Neural crest cell (in vitro differentiated cells): ENCODE measurements at regions not wholly inside any gene's neighbourhood (a gene's known extent, or its start where the extent isn't known, plus 50 kb on each side); places are given as distances from the start of the nearest gene placed in this dataset.

ENCODE experiments used
- DNase-seq: peaks from one replicate; pipeline ENCODE4 v3.0.0; 2021; ENCODE audit warnings: low read depth, mixed read lengths, low spot score
- H3K27ac Mint-ChIP-seq: one replicate; pipeline ENCODE4 v1.8.0; 2021; ENCODE audit warnings: mild to moderate bottlenecking, mixed read lengths; ENCODE audit not compliant: unreplicated experiment
- H3K27me3 Mint-ChIP-seq: 2 replicates; pipeline ENCODE4 v1.8.0; 2021; ENCODE audit warnings: low read depth, mild to moderate bottlenecking, mixed read lengths
- H3K36me3 Mint-ChIP-seq: 2 replicates; pipeline ENCODE4 v1.8.0; 2021; ENCODE audit warnings: low read depth, mild to moderate bottlenecking, mixed read lengths
- H3K4me1 Mint-ChIP-seq: 2 replicates; pipeline ENCODE4 v1.8.0; 2021; ENCODE audit warnings: mixed read lengths
- H3K4me3 Mint-ChIP-seq: one replicate; pipeline ENCODE4 v1.8.0; 2021; ENCODE audit warnings: mild to moderate bottlenecking, mixed read lengths
- H3K9me3 Mint-ChIP-seq: 2 replicates; pipeline ENCODE4 v1.8.0; 2021; ENCODE audit warnings: mixed read lengths
- TF ChIP-seq, protein P1 (sequence below): fragments of 200-600 bp; sonication (generic); conservative IDR thresholded peaks from 2 replicates; pipeline ENCODE4 v1.5.0; 2021; ENCODE audit warnings: antibody characterized with exemption, mild to moderate bottlenecking

- Mint-ChIP-seq H3K4me3 (no peak overlapping the region), H3K36me3 (no peaks in the 10 kb centered on the region), H3K27me3 (no peaks in the 10 kb centered on the region), H3K4me1 (peaks cover 8% of the 10 kb centered on the region), H3K27ac (no peak overlapping the region), H3K9me3 (peaks cover 6% of the 10 kb centered on the region)
- TF ChIP-seq, protein P1, sequence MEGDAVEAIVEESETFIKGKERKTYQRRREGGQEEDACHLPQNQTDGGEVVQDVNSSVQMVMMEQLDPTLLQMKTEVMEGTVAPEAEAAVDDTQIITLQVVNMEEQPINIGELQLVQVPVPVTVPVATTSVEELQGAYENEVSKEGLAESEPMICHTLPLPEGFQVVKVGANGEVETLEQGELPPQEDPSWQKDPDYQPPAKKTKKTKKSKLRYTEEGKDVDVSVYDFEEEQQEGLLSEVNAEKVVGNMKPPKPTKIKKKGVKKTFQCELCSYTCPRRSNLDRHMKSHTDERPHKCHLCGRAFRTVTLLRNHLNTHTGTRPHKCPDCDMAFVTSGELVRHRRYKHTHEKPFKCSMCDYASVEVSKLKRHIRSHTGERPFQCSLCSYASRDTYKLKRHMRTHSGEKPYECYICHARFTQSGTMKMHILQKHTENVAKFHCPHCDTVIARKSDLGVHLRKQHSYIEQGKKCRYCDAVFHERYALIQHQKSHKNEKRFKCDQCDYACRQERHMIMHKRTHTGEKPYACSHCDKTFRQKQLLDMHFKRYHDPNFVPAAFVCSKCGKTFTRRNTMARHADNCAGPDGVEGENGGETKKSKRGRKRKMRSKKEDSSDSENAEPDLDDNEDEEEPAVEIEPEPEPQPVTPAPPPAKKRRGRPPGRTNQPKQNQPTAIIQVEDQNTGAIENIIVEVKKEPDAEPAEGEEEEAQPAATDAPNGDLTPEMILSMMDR = no peak
- no peak for DNase-seq
Observed at GRCh38 chr3:59685432-59685831, 635.6 kb upstream of the CFAP20DC start.

DNA sequence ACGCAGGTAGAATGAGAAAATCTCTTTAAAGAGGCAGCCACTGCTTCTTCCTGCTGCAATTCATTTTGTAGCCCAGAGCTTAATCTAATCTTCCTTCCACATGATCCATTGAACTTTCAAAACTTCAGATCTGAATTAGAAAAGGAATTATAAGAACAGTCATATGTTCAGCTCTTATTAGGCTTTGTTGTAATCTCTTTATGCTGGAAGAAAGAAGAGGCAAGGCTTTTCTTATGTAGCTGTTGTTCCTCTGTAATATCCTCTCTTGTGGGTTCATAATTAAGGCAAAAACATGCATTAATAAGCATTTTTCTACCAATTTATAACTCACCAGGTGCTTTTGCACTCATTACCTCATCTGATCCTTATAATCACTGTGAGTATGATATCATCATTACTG is 634.9 kb upstream of the CFAP20DC start:
- TF ChIP-seq, protein P1 = no peak
- DNase-seq = no peak
- Mint-ChIP-seq H3K4me1 (peaks cover 14% of the 10 kb centered on the region), H3K36me3 (no peaks in the 10 kb centered on the region), H3K27me3 (no peaks in the 10 kb centered on the region), H3K27ac (no peak overlapping the region), H3K9me3 (peaks cover 9% of the 10 kb centered on the region), H3K4me3 (no peak overlapping the region)

GRCh38 chr3:59680919-59681318 is 631.1 kb upstream of the CFAP20DC start:
- Mint-ChIP-seq H3K4me1 (peaks cover 34% of the 10 kb centered on the region), H3K4me3 (no peak overlapping the region), H3K27me3 (no peaks in the 10 kb centered on the region), H3K27ac (no peak overlapping the region), H3K9me3 (peaks cover 6% of the 10 kb centered on the region), H3K36me3 (no peaks in the 10 kb centered on the region)
- DNase-seq = no peak
- TF ChIP-seq, protein P1 = no peak

DNA sequence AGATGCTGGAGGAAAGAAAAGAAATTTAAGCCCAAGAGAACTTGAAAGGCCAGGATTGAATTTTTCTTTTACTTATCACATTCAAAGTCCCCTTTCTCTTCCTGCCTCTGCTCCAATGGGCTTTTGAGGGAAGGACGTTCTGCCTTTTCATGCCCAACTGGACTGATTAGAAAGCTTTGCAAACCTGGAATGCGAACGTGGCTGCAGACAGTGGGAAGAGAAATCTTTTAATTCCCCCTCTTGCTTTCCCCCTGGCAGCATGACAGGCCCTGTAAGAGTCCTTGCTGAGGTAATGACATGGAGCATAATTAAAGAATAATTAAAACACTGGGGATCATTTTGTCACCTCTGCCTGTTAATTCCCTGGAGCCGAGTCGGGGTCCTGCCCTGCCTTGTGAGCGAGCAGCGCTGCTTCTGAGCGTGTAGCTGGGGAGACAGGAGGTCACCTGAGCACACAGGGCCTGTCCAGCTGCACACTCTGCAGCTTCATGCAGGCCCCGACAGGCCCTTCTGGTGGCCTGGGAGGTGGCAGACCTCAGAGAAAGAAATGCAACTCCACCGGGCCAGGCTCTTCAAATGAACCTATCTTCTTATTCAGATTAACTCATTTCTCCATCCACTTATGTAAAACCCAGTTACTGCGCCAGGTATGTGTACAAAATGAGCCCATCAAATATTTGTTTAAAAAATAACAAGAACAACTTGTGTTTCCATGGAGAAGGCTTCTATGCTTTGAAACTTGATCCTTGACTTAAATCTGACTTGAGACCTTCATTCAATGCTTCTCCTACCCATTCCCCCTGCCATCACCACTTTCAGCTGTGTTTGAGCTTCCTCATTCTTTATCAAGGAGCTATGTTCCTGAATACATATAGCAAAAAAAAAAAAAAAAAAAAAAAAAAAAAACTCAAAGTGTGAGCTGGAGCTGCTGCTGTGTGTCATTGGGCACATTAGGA is 628.2 kb upstream of the CFAP20DC start:
- TF ChIP-seq, protein P1 = no peak
- Mint-ChIP-seq H3K36me3 (no peaks in the 10 kb centered on the region), H3K27ac (no peak overlapping the region), H3K27me3 (no peaks in the 10 kb centered on the region), H3K4me1 (peaks cover 34% of the 10 kb centered on the region), H3K4me3 (no peak overlapping the region), H3K9me3 (peaks cover 6% of the 10 kb centered on the region)
- DNase-seq = no peak

GRCh38 chr3:59675495-59675894 is 625.7 kb upstream of the CFAP20DC start:
- TF ChIP-seq, protein P1 = no peak
- Mint-ChIP-seq H3K4me1 (peaks cover 31% of the 10 kb centered on the region), H3K36me3 (no peaks in the 10 kb centered on the region), H3K27ac (no peak overlapping the region), H3K4me3 (no peak overlapping the region), H3K27me3 (no peaks in the 10 kb centered on the region), H3K9me3 (peaks cover 6% of the 10 kb centered on the region)
- no peak for DNase-seq
